OCI-LY3 (cell line): ENCODE measurements at regions not wholly inside any gene's neighbourhood (a gene's known extent, or its start where the extent isn't known, plus 50 kb on each side); places are given as distances from the start of the nearest gene placed in this dataset.

Experiments
- H2AFZ ChIP-seq: fragments of 200-600, 300-600 bp; shearing (Covaris generic); 2 replicates; pipeline ENCODE4 v1.6.0; 2014; ENCODE audit warnings: antibody characterized with exemption, low read depth, low read length
- H3K27ac ChIP-seq: fragments of 200-600, 300-600 bp; sonication (generic); 2 replicates; pipeline ENCODE4 v1.5.1; 2014; ENCODE audit warnings: mild to moderate bottlenecking, low read length, moderate library complexity, mixed read lengths
- H3K27me3 ChIP-seq: fragments of 200-600, 300-600 bp; sonication (generic); 2 replicates; pipeline ENCODE4 v1.6.1; 2014; ENCODE audit warnings: low read depth, low read length, mixed read lengths
- H3K36me3 ChIP-seq: fragments of 200-600, 300-600 bp; sonication (generic); replicated peaks from 2 replicates; pipeline ENCODE3; 2014; ENCODE audit warnings: low read depth, low read length, mixed read lengths
- H3K4me1 ChIP-seq: fragments of 300-600, 200-600 bp; sonication (generic); 2 replicates; pipeline ENCODE4 v1.6.1; 2014; ENCODE audit warnings: low read length, mixed read lengths
- H3K4me2 ChIP-seq: fragments of 200-600, 300-600 bp; sonication (generic); 2 replicates; pipeline ENCODE4 v1.6.1; 2014; ENCODE audit warnings: low read length, mixed read lengths
- H3K4me3 ChIP-seq: fragments of 300-600, 200-600 bp; sonication (generic); 2 replicates; pipeline ENCODE4 v1.5.1; 2014; ENCODE audit warnings: antibody characterized with exemption, mild to moderate bottlenecking, low read length, moderate library complexity
- H3K79me2 ChIP-seq: fragments of 300-600, 200-600 bp; shearing (Covaris generic); 2 replicates; pipeline ENCODE4 v1.6.1; 2014; ENCODE audit warnings: mild to moderate bottlenecking, low read length, mixed read lengths
- H3K9ac ChIP-seq: fragments of 300-600, 200-600 bp; shearing (Covaris generic); 2 replicates; pipeline ENCODE4 v1.6.0; 2014; ENCODE audit warnings: mild to moderate bottlenecking, low read length, moderate library complexity
- H3K9me3 ChIP-seq: fragments of 200-600, 300-600 bp; shearing (Covaris generic); 2 replicates; pipeline ENCODE4 v1.6.1; 2014; ENCODE audit warnings: low read length, mixed read lengths; ENCODE audit not compliant: insufficient read depth
- H4K20me1 ChIP-seq: fragments of 200-600, 300-600 bp; sonication (generic); 2 replicates; pipeline ENCODE4 v1.6.1; 2016; ENCODE audit warnings: low read length, mixed read lengths; ENCODE audit not compliant: insufficient read depth
- CTCF ChIP-seq: fragments of 200-600, 300-600 bp; sonication (generic); IDR thresholded peaks from 2 replicates; pipeline ENCODE4 v1.5.1; 2014; ENCODE audit warnings: antibody characterized with exemption, low read length, low read depth
- EZH2phosphoT487 ChIP-seq: fragments of 200-600 bp; shearing (Covaris generic); IDR thresholded peaks from 2 replicates; pipeline ENCODE4 v1.6.1; 2018; ENCODE audit warnings: antibody characterized with exemption, mixed run types, low read depth

GRCh38 chr5:124280079-124280478 is 466.4 kb downstream of the ZNF608 start:
- no peak for TF ChIP-seq CTCF
- TF ChIP-seq EZH2phosphoT487: no peak
- H2AFZ ChIP-seq: no peak overlapping the region

GRCh38 chr5:124279146-124279876 is 467.1 kb downstream of the ZNF608 start:
- no peaks in the 10 kb centered on the region for H3K27me3 ChIP-seq
- no peak for TF ChIP-seq EZH2phosphoT487
- TF ChIP-seq CTCF: no peak
- no peaks in the 10 kb centered on the region for H4K20me1 ChIP-seq
- no peaks in the 10 kb centered on the region for H3K79me2 ChIP-seq
- H3K36me3 ChIP-seq: no peaks in the 10 kb centered on the region
- no peaks in the 10 kb centered on the region for H3K4me1 ChIP-seq
- H3K9ac ChIP-seq: no peak overlapping the region
- H2AFZ ChIP-seq: no peak overlapping the region
- no peaks in the 10 kb centered on the region for H3K9me3 ChIP-seq
- no peak overlapping the region for H3K27ac ChIP-seq
- H3K4me2 ChIP-seq: no peak overlapping the region
- H3K4me3 ChIP-seq: no peak overlapping the region

More at GRCh38 chr5:124280079-124280478, 466.4 kb downstream of the ZNF608 start:
- Histone ChIP-seq H4K20me1 (no peaks in the 10 kb centered on the region), H3K4me2 (no peak overlapping the region), H3K9me3 (no peaks in the 10 kb centered on the region), H3K9ac (no peak overlapping the region), H3K79me2 (no peaks in the 10 kb centered on the region), H3K4me1 (no peaks in the 10 kb centered on the region), H3K27ac (no peak overlapping the region), H3K27me3 (no peaks in the 10 kb centered on the region), H3K36me3 (no peaks in the 10 kb centered on the region), H3K4me3 (no peak overlapping the region)

- Histone ChIP-seq H3K9me3 (no peaks in the 10 kb centered on the region), H3K9ac (no peak overlapping the region), H3K27ac (no peak overlapping the region), H3K4me2 (no peak overlapping the region), H2AFZ (no peak overlapping the region), H4K20me1 (no peaks in the 10 kb centered on the region), H3K36me3 (no peaks in the 10 kb centered on the region), H3K4me1 (no peaks in the 10 kb centered on the region), H3K27me3 (no peaks in the 10 kb centered on the region), H3K79me2 (no peaks in the 10 kb centered on the region), H3K4me3 (no peak overlapping the region)
- TF ChIP-seq CTCF (no peak), EZH2phosphoT487 (no peak)
Observed at GRCh38 chr5:124278636-124279035, 467.8 kb downstream of the ZNF608 start.

GRCh38 chr5:124277767-124278545 is 468.5 kb downstream of the ZNF608 start:
- Histone ChIP-seq H3K79me2 (no peaks in the 10 kb centered on the region), H3K4me2 (no peak overlapping the region), H3K4me1 (no peaks in the 10 kb centered on the region), H3K9ac (no peak overlapping the region), H3K27me3 (no peaks in the 10 kb centered on the region), H3K9me3 (no peaks in the 10 kb centered on the region), H4K20me1 (no peaks in the 10 kb centered on the region), H2AFZ (no peak overlapping the region), H3K36me3 (no peaks in the 10 kb centered on the region), H3K27ac (no peak overlapping the region), H3K4me3 (no peak overlapping the region)
- TF ChIP-seq CTCF: no peak
- no peak for TF ChIP-seq EZH2phosphoT487
